SU-DHL-6 (cell line): ENCODE measurements at regions not wholly inside any gene's neighbourhood (a gene's known extent, or its start where the extent isn't known, plus 50 kb on each side); places are given as distances from the start of the nearest gene placed in this dataset.
"Not testable (repeated sequence)": the region's sequence is repeated elsewhere in the genome, so short reads cannot be mapped to it uniquely, and the experiment has no call there.

Experiments used
- H2AFZ ChIP-seq: fragments of 200-600 bp; sonication (generic); 2 replicates; pipeline ENCODE4 v1.6.1; 2014; ENCODE audit warnings: low read depth, mild to moderate bottlenecking, moderate library complexity, mixed read lengths, antibody characterized with exemption, low read length; ENCODE audit not compliant: severe bottlenecking
- H3F3A ChIP-seq: fragments of 200-600 bp; shearing (Covaris generic); 2 replicates; pipeline ENCODE4 v1.6.0; 2016; ENCODE audit warnings: antibody characterized with exemption, mild to moderate bottlenecking; ENCODE audit not compliant: insufficient read depth
- H3K27ac ChIP-seq: fragments of 200-600 bp; sonication (generic); 2 replicates; pipeline ENCODE4 v1.5.1; 2016; ENCODE audit warnings: low read depth, mild to moderate bottlenecking, low read length, moderate library complexity, mixed read lengths
- H3K27me3 ChIP-seq: fragments of 200-600 bp; sonication (generic), shearing (Covaris generic); 2 replicates; pipeline ENCODE4 v1.6.0; 2014; ENCODE audit warnings: mild to moderate bottlenecking, low read length
- H3K36me3 ChIP-seq: fragments of 200-600 bp; sonication (generic); 2 replicates; pipeline ENCODE4 v1.6.1; 2014; ENCODE audit warnings: mild to moderate bottlenecking, low read length, mixed read lengths
- H3K4me2 ChIP-seq: fragments of 300-600, 200-600 bp; shearing (Covaris generic), sonication (generic); 2 replicates; pipeline ENCODE4 v1.6.0; 2014; ENCODE audit warnings: low read length, low read depth, mild to moderate bottlenecking; ENCODE audit not compliant: poor library complexity, severe bottlenecking
- H3K4me3 ChIP-seq: fragments of 200-600 bp; sonication (generic); 2 replicates; pipeline ENCODE4 v1.5.1; 2014; ENCODE audit warnings: antibody characterized with exemption, low read length, mild to moderate bottlenecking, mixed read lengths; ENCODE audit not compliant: insufficient read depth, poor library complexity, severe bottlenecking
- H3K79me2 ChIP-seq: fragments of 200-600 bp; sonication (generic); 2 replicates; pipeline ENCODE4 v1.6.1; 2014; ENCODE audit warnings: mild to moderate bottlenecking, low read length, moderate library complexity; ENCODE audit not compliant: insufficient read depth
- H3K9ac ChIP-seq: fragments of 200-600 bp; sonication (generic); 2 replicates; pipeline ENCODE4 v1.7.0; 2014; ENCODE audit warnings: mild to moderate bottlenecking, low read length
- H3K9me2 ChIP-seq: fragments of 200-600 bp; sonication (generic); replicated peaks from 2 replicates; pipeline ENCODE4 v1.6.1; 2014; ENCODE audit warnings: low read length; ENCODE audit not compliant: insufficient read depth
- H3K9me3 ChIP-seq: fragments of 200-600 bp; sonication (generic); 2 replicates; pipeline ENCODE4 v1.6.1; 2014; ENCODE audit warnings: low read length, mixed read lengths; ENCODE audit not compliant: insufficient read depth
- H4K20me1 ChIP-seq: fragments of 200-600 bp; sonication (generic); 2 replicates; pipeline ENCODE4 v1.6.1; 2014; ENCODE audit warnings: low read depth, mild to moderate bottlenecking, antibody characterized with exemption, low read length, moderate library complexity, mixed read lengths
- EZH2phosphoT487 ChIP-seq: fragments of 200-600 bp; sonication (generic), shearing (Covaris generic); conservative IDR thresholded peaks from 2 replicates; pipeline ENCODE4 v1.6.1; 2018; ENCODE audit warnings: mild to moderate bottlenecking, antibody characterized with exemption, low read length, moderate library complexity, mixed read lengths
- TF ChIP-seq, protein P1 (sequence below): fragments of 200-600 bp; sonication (generic); IDR thresholded peaks from one replicate; pipeline ENCODE4 v1.5.1; 2017; ENCODE audit warnings: antibody characterized with exemption, mild to moderate bottlenecking, low read length, moderate library complexity; ENCODE audit not compliant: insufficient read depth, poor library complexity, severe bottlenecking

DNA sequence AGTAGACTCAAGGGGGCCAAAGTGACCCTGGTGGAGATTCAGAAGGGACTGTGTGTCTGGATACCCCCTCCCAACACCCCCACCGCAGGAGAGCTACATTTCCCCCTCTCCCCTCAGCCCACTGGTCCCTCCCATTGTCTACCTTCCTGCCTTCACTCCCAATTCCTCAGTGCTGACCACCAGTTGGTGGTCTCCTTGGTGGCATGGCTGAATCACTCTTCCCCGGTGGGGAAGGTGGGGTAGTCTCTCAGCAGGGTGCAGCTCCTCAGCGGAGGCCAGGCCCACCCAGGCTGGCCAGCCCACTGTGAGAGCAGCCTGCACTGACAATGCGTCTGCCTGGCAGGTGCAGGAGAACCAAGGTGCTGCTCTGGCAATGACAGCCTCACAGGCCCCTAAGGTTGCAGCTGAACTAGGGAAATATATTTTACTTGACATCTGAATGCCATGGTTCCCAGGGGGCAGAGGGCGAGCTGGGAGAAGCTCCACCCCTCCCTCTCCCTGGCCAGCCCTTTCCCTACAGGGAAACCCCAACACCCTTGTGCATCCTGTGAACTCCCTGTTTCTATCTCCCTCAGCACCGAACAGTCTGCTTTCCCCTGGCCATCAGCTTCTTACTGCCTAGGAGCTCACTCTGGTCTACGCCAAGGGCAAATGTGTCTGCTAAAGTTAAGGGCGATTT lies 62.6 kb upstream of the PAX8 start:
- H3K27ac ChIP-seq = no peak overlapping the region
- H3K4me2 ChIP-seq = no peak overlapping the region
- no peak overlapping the region for H3K9ac ChIP-seq
- no peaks in the 10 kb centered on the region for H3F3A ChIP-seq
- TF ChIP-seq, protein P1, sequence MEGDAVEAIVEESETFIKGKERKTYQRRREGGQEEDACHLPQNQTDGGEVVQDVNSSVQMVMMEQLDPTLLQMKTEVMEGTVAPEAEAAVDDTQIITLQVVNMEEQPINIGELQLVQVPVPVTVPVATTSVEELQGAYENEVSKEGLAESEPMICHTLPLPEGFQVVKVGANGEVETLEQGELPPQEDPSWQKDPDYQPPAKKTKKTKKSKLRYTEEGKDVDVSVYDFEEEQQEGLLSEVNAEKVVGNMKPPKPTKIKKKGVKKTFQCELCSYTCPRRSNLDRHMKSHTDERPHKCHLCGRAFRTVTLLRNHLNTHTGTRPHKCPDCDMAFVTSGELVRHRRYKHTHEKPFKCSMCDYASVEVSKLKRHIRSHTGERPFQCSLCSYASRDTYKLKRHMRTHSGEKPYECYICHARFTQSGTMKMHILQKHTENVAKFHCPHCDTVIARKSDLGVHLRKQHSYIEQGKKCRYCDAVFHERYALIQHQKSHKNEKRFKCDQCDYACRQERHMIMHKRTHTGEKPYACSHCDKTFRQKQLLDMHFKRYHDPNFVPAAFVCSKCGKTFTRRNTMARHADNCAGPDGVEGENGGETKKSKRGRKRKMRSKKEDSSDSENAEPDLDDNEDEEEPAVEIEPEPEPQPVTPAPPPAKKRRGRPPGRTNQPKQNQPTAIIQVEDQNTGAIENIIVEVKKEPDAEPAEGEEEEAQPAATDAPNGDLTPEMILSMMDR = no peak
- H3K36me3 ChIP-seq = no peaks in the 10 kb centered on the region
- no peak overlapping the region for H3K4me3 ChIP-seq
- no peak overlapping the region for H2AFZ ChIP-seq
- H4K20me1 ChIP-seq = no peaks in the 10 kb centered on the region
- H3K9me3 ChIP-seq = no peaks in the 10 kb centered on the region
- H3K27me3 ChIP-seq = no peaks in the 10 kb centered on the region
- no peaks in the 10 kb centered on the region for H3K9me2 ChIP-seq
- no peaks in the 10 kb centered on the region for H3K79me2 ChIP-seq

DNA sequence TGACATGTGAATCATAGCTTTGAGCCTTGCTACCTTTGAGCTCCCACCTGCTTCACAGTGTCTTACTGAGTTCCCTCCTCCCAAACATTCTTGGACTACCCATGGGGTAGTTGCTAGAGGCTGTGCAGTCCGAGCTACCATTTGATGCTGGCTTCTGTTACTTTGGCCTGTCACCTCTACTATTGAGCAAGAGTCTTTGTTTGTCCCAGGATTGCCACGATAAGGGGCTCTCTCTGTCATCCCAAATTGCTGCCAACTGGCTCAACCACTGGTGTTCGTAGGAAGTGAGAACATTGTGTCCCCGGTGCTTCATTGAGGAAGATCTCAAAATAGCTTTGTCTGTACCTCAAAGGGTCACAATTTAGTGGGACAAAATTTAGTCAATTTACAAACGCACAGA lies 59.1 kb upstream of the PAX8 start:
- H3K36me3 ChIP-seq = no peaks in the 10 kb centered on the region
- TF ChIP-seq EZH2phosphoT487 = no peak
- TF ChIP-seq, protein P1 = no peak
- H3K9me2 ChIP-seq = no peaks in the 10 kb centered on the region
- no peaks in the 10 kb centered on the region for H3K79me2 ChIP-seq
- no peaks in the 10 kb centered on the region for H3K9me3 ChIP-seq
- no peak overlapping the region for H3K9ac ChIP-seq
- no peak overlapping the region for H3K4me2 ChIP-seq
- H3K27ac ChIP-seq = no peak overlapping the region
- no peak overlapping the region for H2AFZ ChIP-seq
- H4K20me1 ChIP-seq = no peaks in the 10 kb centered on the region
- no peak overlapping the region for H3K4me3 ChIP-seq
- no peaks in the 10 kb centered on the region for H3K27me3 ChIP-seq
- no peaks in the 10 kb centered on the region for H3F3A ChIP-seq

DNA sequence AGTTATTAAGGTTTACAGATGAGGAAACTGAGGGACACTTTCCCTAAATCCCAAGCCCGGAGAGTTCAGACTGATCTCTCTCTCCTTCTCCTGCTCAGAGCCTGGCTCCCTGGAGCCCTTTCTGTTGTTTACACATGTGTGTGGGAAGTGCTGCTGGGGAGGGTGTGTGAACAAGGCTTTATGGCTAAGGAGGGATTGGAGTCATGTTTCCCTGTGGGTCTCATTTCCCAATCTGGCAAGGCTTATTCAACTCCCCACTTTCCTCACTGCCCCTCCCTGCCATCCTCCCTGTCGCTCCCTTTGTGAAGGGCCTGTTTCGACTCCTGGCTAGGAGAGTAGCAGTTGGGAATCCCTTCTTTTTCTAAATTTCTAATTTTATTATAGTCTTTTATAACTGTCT lies 57.3 kb upstream of the PAX8 start:
- not testable (repeated sequence) for H3K27ac ChIP-seq, H3K9me2 ChIP-seq, H3K36me3 ChIP-seq, H3K9me3 ChIP-seq, H3K27me3 ChIP-seq, H3K4me2 ChIP-seq, H3K79me2 ChIP-seq, H3F3A ChIP-seq, H4K20me1 ChIP-seq, H3K4me3 ChIP-seq, H3K9ac ChIP-seq, H2AFZ ChIP-seq

DNA sequence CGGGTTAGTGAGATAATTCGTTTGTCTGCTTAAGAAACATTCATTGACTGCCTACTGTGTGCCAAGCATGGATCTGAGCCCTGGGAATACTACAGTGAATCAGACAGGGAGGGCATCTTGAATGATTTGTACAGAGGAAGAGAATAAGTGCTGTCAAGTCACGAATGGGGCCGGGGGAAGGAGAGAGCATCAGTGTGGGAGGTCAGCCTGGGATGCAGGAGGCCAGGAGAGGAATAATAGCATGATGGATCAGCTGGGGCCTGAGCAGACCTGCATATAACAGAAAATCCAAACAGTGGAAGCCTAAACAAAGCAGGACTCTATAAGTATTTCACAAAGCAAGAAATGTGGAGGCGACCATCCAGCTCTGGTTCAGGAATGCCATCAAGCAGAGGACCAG lies 55.4 kb upstream of the PAX8 start:
- H4K20me1 ChIP-seq = no peaks in the 10 kb centered on the region
- no peaks in the 10 kb centered on the region for H3K36me3 ChIP-seq
- H3K27me3 ChIP-seq = no peaks in the 10 kb centered on the region
- H3K4me3 ChIP-seq = no peak overlapping the region
- H3K79me2 ChIP-seq = no peaks in the 10 kb centered on the region
- no peak overlapping the region for H3K4me2 ChIP-seq
- no peaks in the 10 kb centered on the region for H3F3A ChIP-seq
- H3K9me2 ChIP-seq = no peaks in the 10 kb centered on the region
- no peaks in the 10 kb centered on the region for H3K9me3 ChIP-seq
- H3K9ac ChIP-seq = no peak overlapping the region
- H2AFZ ChIP-seq = no peak overlapping the region
- TF ChIP-seq EZH2phosphoT487 = no peak
- TF ChIP-seq, protein P1 = no peak
- H3K27ac ChIP-seq = no peak overlapping the region

DNA sequence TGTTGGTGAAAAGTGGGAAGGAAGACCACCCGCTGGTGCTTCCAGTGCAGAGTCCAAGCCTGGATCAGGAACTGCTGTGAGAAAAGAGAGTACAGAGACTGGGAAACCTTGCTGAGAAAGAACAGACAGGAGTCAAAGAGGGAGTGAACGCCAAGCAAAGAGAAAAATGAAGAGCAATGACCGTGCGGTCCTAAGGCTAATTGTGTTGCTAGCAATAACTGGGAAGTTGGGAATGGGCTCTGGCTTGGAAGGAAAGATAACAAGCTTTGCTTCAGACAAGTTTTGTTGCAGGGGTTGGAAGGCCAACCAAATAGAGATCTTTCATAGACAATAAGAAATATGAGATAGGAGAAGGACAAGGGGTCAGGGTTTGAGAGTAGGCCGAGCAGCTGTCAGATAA lies 55.0 kb upstream of the PAX8 start:
- H3K79me2 ChIP-seq, H3K36me3 ChIP-seq, H3K4me2 ChIP-seq, H2AFZ ChIP-seq, H4K20me1 ChIP-seq, H3K9me2 ChIP-seq, H3F3A ChIP-seq, H3K27me3 ChIP-seq, H3K4me3 ChIP-seq, H3K9me3 ChIP-seq, H3K27ac ChIP-seq, H3K9ac ChIP-seq: not testable (repeated sequence)
